ENCODE measurements at regions not wholly inside any gene's neighbourhood (a gene's known extent, or its start where the extent isn't known, plus 50 kb on each side); places are given as distances from the start of the nearest gene placed in this dataset.

- H3K79me1 ChIP-seq (ENCODE audit: insufficient read depth, low read depth, low read length, poor library complexity, severe bottlenecking): no peaks in the 10 kb centered on the region
- H3K23ac ChIP-seq (ENCODE audit: insufficient read length, low read depth, low read length): no peak overlapping the region
- no peak overlapping the region for H3K14ac ChIP-seq (ENCODE audit: insufficient read depth, low read length)
- H3K9me3 ChIP-seq (ENCODE audit: control insufficient read depth, low read depth, low read length): no peaks in the 10 kb centered on the region
- H3K27ac ChIP-seq (ENCODE audit: insufficient read length, low read depth, low read length): no peak overlapping the region
- H3K79me2 ChIP-seq (ENCODE audit: insufficient read depth, low read length): no peaks in the 10 kb centered on the region
- H3K4me1 ChIP-seq (ENCODE audit: insufficient read depth, low read length): no peaks in the 10 kb centered on the region
- Mint-ChIP-seq H3K9me3 (peaks cover 0 to 2% of the 10 kb centered on the region in 2 experiments; a peak in 2 of 5 replicates), H3K27me3 (ENCODE audit: low read depth) (no peaks in the 10 kb centered on the region), H3K27ac (no peak overlapping the region), H3K4me3 (no peak overlapping the region), H3K4me1 (peaks cover 0 to 2% of the 10 kb centered on the region in 2 experiments; a peak in 1 of 4 replicates), H3K36me3 (ENCODE audit: insufficient read depth in 1 of 3, low read depth in 3 of 3) (no peaks in the 10 kb centered on the region)
- no peak overlapping the region for H3K56ac ChIP-seq (ENCODE audit: insufficient read length, low read depth, low read length)
- H4K91ac ChIP-seq (ENCODE audit: insufficient read length, low read depth, low read length): no peak overlapping the region
- no peak for TF ChIP-seq CTCF (conservative IDR thresholded peaks at IDR 0.05)
- no peak overlapping the region for H2AFZ ChIP-seq (ENCODE audit: low read length)
- no peak overlapping the region for H4K8ac ChIP-seq (replicated peaks; ENCODE audit: insufficient read length, low read depth, low read length)
- H3K27me3 ChIP-seq (ENCODE audit: insufficient read depth, low read length): no peaks in the 10 kb centered on the region
- no peak overlapping the region for H3T11ph ChIP-seq (ENCODE audit: low read length)
- no peak overlapping the region for H3K9ac ChIP-seq (ENCODE audit: extremely low read depth, insufficient read length, low read length)
- H2BK120ac ChIP-seq (ENCODE audit: low read depth, low read length, poor library complexity, severe bottlenecking): no peak overlapping the region
- H2BK15ac ChIP-seq (ENCODE audit: low read depth, low read length): no peak overlapping the region
- no peak overlapping the region for H3K18ac ChIP-seq (ENCODE audit: insufficient read length, low read depth, low read length)
- H4K5ac ChIP-seq (ENCODE audit: insufficient read length, low read depth, low read length): no peak overlapping the region
- H3K4ac ChIP-seq (ENCODE audit: low read depth, low read length): no peak overlapping the region
- H2BK5ac ChIP-seq (ENCODE audit: insufficient read length, low read length): no peak overlapping the region
- no CpG with 5 or more reads among the region's 2 CpGs for WGBS (ENCODE audit: extremely low coverage, insufficient read length, low lambda C conversion rate)
- H2BK20ac ChIP-seq (ENCODE audit: low read depth, low read length, poor library complexity, severe bottlenecking): no peak overlapping the region
- H3K4me2 ChIP-seq (ENCODE audit: insufficient read depth, insufficient read length, low read length): no peak overlapping the region
- H4K20me1 ChIP-seq (ENCODE audit: control insufficient read depth, insufficient read depth, insufficient read length): no peaks in the 10 kb centered on the region
- H2BK12ac ChIP-seq (ENCODE audit: insufficient read length, low read depth, low read length): no peak overlapping the region
- no peak for DNase-seq
- no peak overlapping the region for H2AK5ac ChIP-seq (ENCODE audit: insufficient read length, low read length)
- H3K23me2 ChIP-seq (ENCODE audit: insufficient read length, low read depth, low read length, poor library complexity, severe bottlenecking): no peaks in the 10 kb centered on the region
Observed at GRCh38 chr4:19596342-19596741, 655.4 kb upstream of the SLIT2 start.
